A549 (cell line): ENCODE measurements at regions not wholly inside any gene's neighbourhood (a gene's known extent, or its start where the extent isn't known, plus 50 kb on each side); places are given as distances from the start of the nearest gene placed in this dataset.

Experiments
- CTCF ChIP-seq: fragments of >200 bp; sonication (Bioruptor Twin); formaldehyde crosslinking; IDR thresholded peaks from 3 replicates; pipeline ENCODE4 v1.5.1; 2016
- KDM1A ChIP-seq: fragments of 200-600 bp; sonication (generic); IDR thresholded peaks from 2 replicates; pipeline ENCODE4 v1.6.1; 2016; ENCODE audit warnings: low read depth, mild to moderate bottlenecking
- POLR2A ChIP-seq: IDR thresholded peaks from 2 replicates; pipeline ENCODE4 v1.6.1; 2012; ENCODE audit warnings: mild to moderate bottlenecking, low read length
- TF ChIP-seq, protein P1 (sequence below): fragments of 200-600 bp; sonication (generic); IDR thresholded peaks from 2 replicates; pipeline ENCODE4 v1.6.1; 2016; ENCODE audit warnings: antibody characterized with exemption, mild to moderate bottlenecking, moderate library complexity

- TF ChIP-seq, protein P1, sequence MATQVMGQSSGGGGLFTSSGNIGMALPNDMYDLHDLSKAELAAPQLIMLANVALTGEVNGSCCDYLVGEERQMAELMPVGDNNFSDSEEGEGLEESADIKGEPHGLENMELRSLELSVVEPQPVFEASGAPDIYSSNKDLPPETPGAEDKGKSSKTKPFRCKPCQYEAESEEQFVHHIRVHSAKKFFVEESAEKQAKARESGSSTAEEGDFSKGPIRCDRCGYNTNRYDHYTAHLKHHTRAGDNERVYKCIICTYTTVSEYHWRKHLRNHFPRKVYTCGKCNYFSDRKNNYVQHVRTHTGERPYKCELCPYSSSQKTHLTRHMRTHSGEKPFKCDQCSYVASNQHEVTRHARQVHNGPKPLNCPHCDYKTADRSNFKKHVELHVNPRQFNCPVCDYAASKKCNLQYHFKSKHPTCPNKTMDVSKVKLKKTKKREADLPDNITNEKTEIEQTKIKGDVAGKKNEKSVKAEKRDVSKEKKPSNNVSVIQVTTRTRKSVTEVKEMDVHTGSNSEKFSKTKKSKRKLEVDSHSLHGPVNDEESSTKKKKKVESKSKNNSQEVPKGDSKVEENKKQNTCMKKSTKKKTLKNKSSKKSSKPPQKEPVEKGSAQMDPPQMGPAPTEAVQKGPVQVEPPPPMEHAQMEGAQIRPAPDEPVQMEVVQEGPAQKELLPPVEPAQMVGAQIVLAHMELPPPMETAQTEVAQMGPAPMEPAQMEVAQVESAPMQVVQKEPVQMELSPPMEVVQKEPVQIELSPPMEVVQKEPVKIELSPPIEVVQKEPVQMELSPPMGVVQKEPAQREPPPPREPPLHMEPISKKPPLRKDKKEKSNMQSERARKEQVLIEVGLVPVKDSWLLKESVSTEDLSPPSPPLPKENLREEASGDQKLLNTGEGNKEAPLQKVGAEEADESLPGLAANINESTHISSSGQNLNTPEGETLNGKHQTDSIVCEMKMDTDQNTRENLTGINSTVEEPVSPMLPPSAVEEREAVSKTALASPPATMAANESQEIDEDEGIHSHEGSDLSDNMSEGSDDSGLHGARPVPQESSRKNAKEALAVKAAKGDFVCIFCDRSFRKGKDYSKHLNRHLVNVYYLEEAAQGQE: no peak
- TF ChIP-seq CTCF: no peak
- no peak for TF ChIP-seq POLR2A
- TF ChIP-seq KDM1A: no peak
Observed at GRCh38 chr5:28505121-28505520, 1466.7 kb upstream of the CDH9 start.
